H1 (cell line): ENCODE measurements at regions not wholly inside any gene's neighbourhood (a gene's known extent, or its start where the extent isn't known, plus 50 kb on each side); places are given as distances from the start of the nearest gene placed in this dataset.

Source experiments
- BRCA1 ChIP-seq: IDR thresholded peaks from 2 replicates; pipeline ENCODE4 v1.6.1; 2012; ENCODE audit warnings: low read depth, low read length, improper control_type of control experiment
- SP1 ChIP-seq: IDR thresholded peaks from 2 replicates; pipeline ENCODE4 v1.6.1; 2011; ENCODE audit warnings: low read depth, low read length
- TF ChIP-seq, protein P1 (sequence below), 3 experiments: IDR thresholded peaks; 1 replicate in 2 of 3; 2 replicates in 1 of 3; pipeline versions ENCODE4 v1.5.1 to v1.6.1; 2011; ENCODE audit warnings: low read length in 3 of 3, mild to moderate bottlenecking in 3 of 3, inconsistent platforms in 2 of 3, low read depth in 1 of 3, moderate library complexity in 1 of 3; ENCODE audit not compliant: insufficient read depth in 1 of 3; ENCODE audit errors: control extremely low read depth in 1 of 3

DNA sequence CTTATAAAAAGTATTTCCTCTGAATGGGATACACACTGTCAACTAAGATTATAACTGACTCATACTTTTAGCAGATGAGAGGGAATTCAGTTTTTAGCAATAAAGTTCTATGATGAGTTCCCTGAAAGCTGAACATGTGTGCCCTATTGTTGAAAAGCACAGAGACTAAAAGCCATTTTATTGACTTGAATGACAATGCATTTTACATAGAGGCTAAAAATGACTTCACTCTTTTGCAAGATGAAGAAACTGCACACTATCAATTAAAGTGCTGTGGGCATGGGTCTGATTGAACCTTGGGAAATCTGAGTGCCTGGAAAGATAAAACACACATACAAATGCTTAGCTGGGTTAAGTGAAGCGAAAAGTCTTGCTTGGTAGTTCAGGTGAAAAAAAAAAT lies 633.4 kb downstream of the PDHA2 start (continued):
- TF ChIP-seq, protein P1, sequence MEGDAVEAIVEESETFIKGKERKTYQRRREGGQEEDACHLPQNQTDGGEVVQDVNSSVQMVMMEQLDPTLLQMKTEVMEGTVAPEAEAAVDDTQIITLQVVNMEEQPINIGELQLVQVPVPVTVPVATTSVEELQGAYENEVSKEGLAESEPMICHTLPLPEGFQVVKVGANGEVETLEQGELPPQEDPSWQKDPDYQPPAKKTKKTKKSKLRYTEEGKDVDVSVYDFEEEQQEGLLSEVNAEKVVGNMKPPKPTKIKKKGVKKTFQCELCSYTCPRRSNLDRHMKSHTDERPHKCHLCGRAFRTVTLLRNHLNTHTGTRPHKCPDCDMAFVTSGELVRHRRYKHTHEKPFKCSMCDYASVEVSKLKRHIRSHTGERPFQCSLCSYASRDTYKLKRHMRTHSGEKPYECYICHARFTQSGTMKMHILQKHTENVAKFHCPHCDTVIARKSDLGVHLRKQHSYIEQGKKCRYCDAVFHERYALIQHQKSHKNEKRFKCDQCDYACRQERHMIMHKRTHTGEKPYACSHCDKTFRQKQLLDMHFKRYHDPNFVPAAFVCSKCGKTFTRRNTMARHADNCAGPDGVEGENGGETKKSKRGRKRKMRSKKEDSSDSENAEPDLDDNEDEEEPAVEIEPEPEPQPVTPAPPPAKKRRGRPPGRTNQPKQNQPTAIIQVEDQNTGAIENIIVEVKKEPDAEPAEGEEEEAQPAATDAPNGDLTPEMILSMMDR (IDR thresholded peaks at IDR 0.05; ENCODE audit: control extremely low read depth in 1 of 3, insufficient read depth in 1 of 3, low read depth in 1 of 3, low read length in 3 of 3) = no peak
- TF ChIP-seq BRCA1 (no peak), SP1 (no peak)
